ENCODE measurements at regions not wholly inside any gene's neighbourhood (a gene's known extent, or its start where the extent isn't known, plus 50 kb on each side); places are given as distances from the start of the nearest gene placed in this dataset.

GRCh38 chr6:167227984-167228383 lies 63.1 kb upstream of the UNC93A start:
- POLR2A ChIA-PET, result no interaction called here
- CTCF ChIA-PET, result interaction anchor here (0.6 kb wide), 1 partner anchor 21 kb away, joined by 3 read pairs; no protein-coding TSS in a partner anchor
- TF ChIP-seq ZNF449 (tag by site-specific recombination; IDR thresholded peaks at IDR 0.05) (no peak), REPIN1 (tag by site-specific recombination; IDR thresholded peaks at IDR 0.05; ENCODE audit: low read depth) (no peak), ZNF518A (tag by site-specific recombination; conservative IDR thresholded peaks at IDR 0.05; ENCODE audit: low read depth) (no peak), PBX3 (CRISPR knock-in tag; IDR thresholded peaks at IDR 0.05) (no peak), ZNF639 (tag by site-specific recombination; IDR thresholded peaks at IDR 0.05) (no peak), ZNF10 (tag by site-specific recombination; IDR thresholded peaks at IDR 0.05) (no peak)
- Histone ChIP-seq H3K9me3 (ENCODE audit: control insufficient read depth, insufficient read depth, low read depth, low read length) (no peaks in the 10 kb centered on the region), H3K27ac (ENCODE audit: extremely low read depth, low read depth, low read length) (no peak overlapping the region), H3K4me3 (ENCODE audit: low read depth, low read length) (no peak overlapping the region), H3K4me1 (ENCODE audit: control insufficient read depth, insufficient read depth, low read length) (no peaks in the 10 kb centered on the region), H3K36me3 (ENCODE audit: control insufficient read depth in 2 of 2, insufficient read depth in 1 of 2, low read length in 2 of 2) (no peaks in the 10 kb centered on the region)

- Histone ChIP-seq H3K9me3 (ENCODE audit: control insufficient read depth, insufficient read depth, low read depth, low read length) (no peaks in the 10 kb centered on the region), H3K27ac (ENCODE audit: extremely low read depth, low read depth, low read length) (no peak overlapping the region), H3K4me3 (ENCODE audit: low read depth, low read length) (no peak overlapping the region), H3K4me1 (ENCODE audit: control insufficient read depth, insufficient read depth, low read length) (no peaks in the 10 kb centered on the region), H3K36me3 (ENCODE audit: control insufficient read depth in 2 of 2, insufficient read depth in 1 of 2, low read length in 2 of 2) (no peaks in the 10 kb centered on the region)
- ChIA-PET CTCF (interaction anchor here (0.6 to 1.7 kb wide), 4 partner anchors 46 to 122 kb away, joined by 3 to 11 read pairs (median 4); no protein-coding TSS in a partner anchor), POLR2A (interaction anchor here (0.6 to 1.1 kb wide), 2 partner anchors 8 to 11 kb away, joined by 3 to 4 read pairs; no protein-coding TSS in a partner anchor)
- TF ChIP-seq ZNF398 (tag by site-specific recombination; IDR thresholded peaks at IDR 0.05), result no peak
- no peak for TF ChIP-seq ZNF223 (tag by site-specific recombination; IDR thresholded peaks at IDR 0.05)
- no peak for TF ChIP-seq KLF10 (tag by site-specific recombination; IDR thresholded peaks at IDR 0.05)
- TF ChIP-seq ZNF514 (tag by site-specific recombination; IDR thresholded peaks at IDR 0.05), result no peak
- TF ChIP-seq ZNF155 (tag by site-specific recombination; IDR thresholded peaks at IDR 0.05), result no peak
- no peak for TF ChIP-seq ZNF221 (tag by site-specific recombination; IDR thresholded peaks at IDR 0.05; ENCODE audit: borderline replicate concordance)
- no peak for TF ChIP-seq OSR2 (tag by site-specific recombination; IDR thresholded peaks at IDR 0.05)
- no peak for TF ChIP-seq ZSCAN4 (tag by site-specific recombination; IDR thresholded peaks at IDR 0.05)
- TF ChIP-seq ZNF26 (tag by site-specific recombination; IDR thresholded peaks at IDR 0.05), result no peak
- TF ChIP-seq ZNF449 (tag by site-specific recombination; IDR thresholded peaks at IDR 0.05), result no peak
- TF ChIP-seq ZFP3 (tag by site-specific recombination; IDR thresholded peaks at IDR 0.05; ENCODE audit: low read depth), result no peak
- no peak for TF ChIP-seq TCF7L2 (IDR thresholded peaks at IDR 0.05; ENCODE audit: borderline replicate concordance, low read depth, low read length)
- no peak for TF ChIP-seq ZSCAN16 (tag by site-specific recombination; IDR thresholded peaks at IDR 0.05)
- TF ChIP-seq ZNF121 (tag by site-specific recombination; IDR thresholded peaks at IDR 0.05), result no peak
Observed at GRCh38 chr6:167229586-167229985, 61.5 kb upstream of the UNC93A start.
